ENCODE measurements at regions not wholly inside any gene's neighbourhood (a gene's known extent, or its start where the extent isn't known, plus 50 kb on each side); places are given as distances from the start of the nearest gene placed in this dataset.

DNA sequence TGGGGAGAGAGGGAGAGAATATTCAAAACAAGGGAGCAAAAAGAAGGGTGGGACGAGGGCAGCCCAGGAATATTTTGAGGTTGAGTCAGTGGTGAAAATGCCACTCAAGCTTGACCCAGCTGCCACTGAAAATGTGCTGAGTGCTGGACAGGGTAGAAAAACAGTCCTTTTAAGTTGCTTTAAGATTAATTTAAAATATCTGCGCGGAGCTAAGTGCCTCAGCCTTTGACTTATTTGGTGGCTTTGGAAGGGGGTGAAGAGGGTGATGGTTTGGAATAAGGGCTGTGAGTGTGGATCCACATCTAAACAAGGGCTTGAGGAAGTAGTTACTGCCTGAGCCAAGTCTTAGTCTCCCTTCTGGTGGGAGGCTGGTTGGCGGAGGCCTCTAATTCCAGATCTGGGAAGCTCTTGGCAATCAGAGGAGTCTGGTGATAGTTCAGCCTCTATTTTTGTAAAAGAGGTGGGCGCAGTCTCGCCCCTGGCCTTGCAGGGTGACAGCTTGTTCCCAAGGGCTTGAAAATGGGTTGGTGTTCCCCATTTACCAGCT lies 280.8 kb upstream of the ROPN1 start:
- intact Hi-C loops (cut with DNase I): no loop called here
- TF ChIP-seq, protein P1, sequence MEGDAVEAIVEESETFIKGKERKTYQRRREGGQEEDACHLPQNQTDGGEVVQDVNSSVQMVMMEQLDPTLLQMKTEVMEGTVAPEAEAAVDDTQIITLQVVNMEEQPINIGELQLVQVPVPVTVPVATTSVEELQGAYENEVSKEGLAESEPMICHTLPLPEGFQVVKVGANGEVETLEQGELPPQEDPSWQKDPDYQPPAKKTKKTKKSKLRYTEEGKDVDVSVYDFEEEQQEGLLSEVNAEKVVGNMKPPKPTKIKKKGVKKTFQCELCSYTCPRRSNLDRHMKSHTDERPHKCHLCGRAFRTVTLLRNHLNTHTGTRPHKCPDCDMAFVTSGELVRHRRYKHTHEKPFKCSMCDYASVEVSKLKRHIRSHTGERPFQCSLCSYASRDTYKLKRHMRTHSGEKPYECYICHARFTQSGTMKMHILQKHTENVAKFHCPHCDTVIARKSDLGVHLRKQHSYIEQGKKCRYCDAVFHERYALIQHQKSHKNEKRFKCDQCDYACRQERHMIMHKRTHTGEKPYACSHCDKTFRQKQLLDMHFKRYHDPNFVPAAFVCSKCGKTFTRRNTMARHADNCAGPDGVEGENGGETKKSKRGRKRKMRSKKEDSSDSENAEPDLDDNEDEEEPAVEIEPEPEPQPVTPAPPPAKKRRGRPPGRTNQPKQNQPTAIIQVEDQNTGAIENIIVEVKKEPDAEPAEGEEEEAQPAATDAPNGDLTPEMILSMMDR (IDR thresholded peaks at IDR 0.05): no peak
- TF ChIP-seq POLR2A (IDR thresholded peaks at IDR 0.05): no peak
- Histone ChIP-seq H3K4me3 (replicated peaks in 1 of 3) (no peak overlapping the region), H3K36me3 (no peaks in the 10 kb centered on the region), H3K27me3 (no peaks in the 10 kb centered on the region), H3K4me1 (peaks cover 0 to 33% of the 10 kb centered on the region in 2 donors), H3K9me3 (no peaks in the 10 kb centered on the region), H3K27ac (peak overlapping the region in 1 of 3 donors; percentile 58)
- DNase-seq: no peak
- 64 to 68% methylated on average over 6 of the region's 6 CpGs for WGBS, 2 donors

DNA sequence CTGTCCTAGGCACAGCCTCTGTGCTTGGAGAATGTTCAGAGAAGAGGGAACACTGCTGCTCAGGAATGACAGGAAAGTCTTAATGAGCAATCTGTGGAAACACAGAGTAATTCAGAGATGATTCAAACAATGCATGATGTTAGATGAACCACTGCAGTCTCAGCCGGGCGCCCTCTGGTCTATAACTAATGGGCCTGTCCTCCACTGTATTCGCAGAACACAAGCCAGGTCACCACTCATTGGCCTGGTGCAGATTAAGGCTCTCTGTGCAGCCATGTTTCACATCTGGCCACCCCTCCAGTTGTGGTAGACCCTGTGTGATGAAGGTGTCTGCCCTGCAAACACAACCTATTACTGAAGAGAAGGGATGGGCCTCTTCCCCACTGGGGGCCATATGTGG lies 281.7 kb upstream of the ROPN1 start:
- TF ChIP-seq POLR2A (IDR thresholded peaks at IDR 0.05): no peak
- TF ChIP-seq, protein P1 (IDR thresholded peaks at IDR 0.05): no peak
- H3K27me3 ChIP-seq: no peaks in the 10 kb centered on the region
- no peaks in the 10 kb centered on the region for H3K36me3 ChIP-seq
- DNase-seq: no peak
- H3K27ac ChIP-seq: peak overlapping the region in 1 of 3 donors; percentile 14
- no peaks in the 10 kb centered on the region for H3K9me3 ChIP-seq
- H3K4me3 ChIP-seq (replicated peaks in 1 of 3): no peak overlapping the region
- intact Hi-C loops (cut with DNase I): no loop called here
- WGBS, 2 donors: 87 to 94% methylated on average over 3 of the region's 3 CpGs
- H3K4me1 ChIP-seq: peaks cover 0 to 35% of the 10 kb centered on the region in 2 donors

- no peaks in the 10 kb centered on the region for H3K27me3 ChIP-seq
- peak overlapping the region in 2 of 3 donors; percentile 14 to 36 for H3K27ac ChIP-seq
- no peak for DNase-seq
- TF ChIP-seq, protein P1 (IDR thresholded peaks at IDR 0.05): no peak
- no peak for TF ChIP-seq POLR2A (IDR thresholded peaks at IDR 0.05)
- 97% methylated on average over 8 of the region's 8 CpGs for WGBS, 2 donors
- no peaks in the 10 kb centered on the region for H3K9me3 ChIP-seq
- peaks cover 0 to 35% of the 10 kb centered on the region in 2 donors for H3K4me1 ChIP-seq
- no peak overlapping the region for H3K4me3 ChIP-seq (replicated peaks in 1 of 3)
- no peaks in the 10 kb centered on the region for H3K36me3 ChIP-seq
- intact Hi-C loops (cut with DNase I): no loop called here
These were observed 282.1 kb upstream of the ROPN1 start for GRCh38 chr3:124274051-124274450.

- H3K27me3 ChIP-seq: no peaks in the 10 kb centered on the region
- intact Hi-C loops (cut with DNase I): no loop called here
- H3K36me3 ChIP-seq: no peaks in the 10 kb centered on the region
- no peak for TF ChIP-seq POLR2A (IDR thresholded peaks at IDR 0.05)
- TF ChIP-seq, protein P1 (IDR thresholded peaks at IDR 0.05): no peak
- H3K9me3 ChIP-seq: no peaks in the 10 kb centered on the region
- H3K4me1 ChIP-seq: peaks cover 0 to 35% of the 10 kb centered on the region in 2 donors
- peak overlapping the region; percentile 72 to 78 (median 78) for H3K27ac ChIP-seq
- DNase-seq: no peak
- no peak overlapping the region for H3K4me3 ChIP-seq (replicated peaks in 1 of 3)
- 50 to 58% methylated on average over 1 of the region's 1 CpG for WGBS, 2 donors
These were observed 283.5 kb upstream of the ROPN1 start for GRCh38 chr3:124275412-124275811.

GRCh38 chr3:124276133-124276532 lies 284.2 kb upstream of the ROPN1 start:
- intact Hi-C loops (cut with DNase I): no loop called here
- H3K36me3 ChIP-seq: no peaks in the 10 kb centered on the region
- H3K4me3 ChIP-seq (replicated peaks in 1 of 3): no peak overlapping the region
- peak overlapping the region; percentile 72 to 78 (median 78) for H3K27ac ChIP-seq
- 89 to 93% methylated on average over 3 of the region's 3 CpGs for WGBS, 2 donors
- DNase-seq: no peak
- peaks cover 0 to 35% of the 10 kb centered on the region in 2 donors for H3K4me1 ChIP-seq
- no peaks in the 10 kb centered on the region for H3K9me3 ChIP-seq
- TF ChIP-seq, protein P1 (IDR thresholded peaks at IDR 0.05): no peak
- TF ChIP-seq POLR2A (IDR thresholded peaks at IDR 0.05): no peak
- H3K27me3 ChIP-seq: no peaks in the 10 kb centered on the region

Data from thyroid gland (tissue), 4 donors.